22Rv1 (cell line): ENCODE measurements at regions not wholly inside any gene's neighbourhood (a gene's known extent, or its start where the extent isn't known, plus 50 kb on each side); places are given as distances from the start of the nearest gene placed in this dataset.

ENCODE experiments used
- ZFX ChIP-seq: fragments of 450-650 bp; IDR thresholded peaks from 2 replicates; pipeline ENCODE4 v1.6.1; 2017; ENCODE audit warnings: antibody characterized with exemption, borderline replicate concordance
- TF ChIP-seq, protein P1 (sequence below): fragments of 450-650 bp; IDR thresholded peaks from 2 replicates; pipeline ENCODE4 v1.5.1; 2017; ENCODE audit warnings: mild to moderate bottlenecking

DNA sequence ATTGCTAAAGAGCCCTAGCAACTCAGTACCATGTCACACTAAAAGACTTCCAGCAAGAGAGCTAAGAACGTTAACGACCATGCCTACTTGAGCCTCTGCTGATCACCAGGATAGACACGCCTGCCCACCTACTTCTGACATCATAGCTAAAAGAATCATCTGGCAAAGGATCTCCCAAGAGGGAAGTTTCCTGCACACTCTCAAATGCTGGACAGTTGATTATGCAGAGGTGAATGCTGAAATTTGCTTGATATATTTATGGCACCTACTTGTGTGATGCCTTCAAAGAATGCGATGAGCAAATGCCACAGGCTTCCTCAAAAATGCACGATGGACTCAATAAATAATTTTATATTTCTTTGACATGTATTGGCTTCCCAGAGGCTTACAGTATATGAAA is 113.6 kb downstream of the GALC start:
- TF ChIP-seq, protein P1, sequence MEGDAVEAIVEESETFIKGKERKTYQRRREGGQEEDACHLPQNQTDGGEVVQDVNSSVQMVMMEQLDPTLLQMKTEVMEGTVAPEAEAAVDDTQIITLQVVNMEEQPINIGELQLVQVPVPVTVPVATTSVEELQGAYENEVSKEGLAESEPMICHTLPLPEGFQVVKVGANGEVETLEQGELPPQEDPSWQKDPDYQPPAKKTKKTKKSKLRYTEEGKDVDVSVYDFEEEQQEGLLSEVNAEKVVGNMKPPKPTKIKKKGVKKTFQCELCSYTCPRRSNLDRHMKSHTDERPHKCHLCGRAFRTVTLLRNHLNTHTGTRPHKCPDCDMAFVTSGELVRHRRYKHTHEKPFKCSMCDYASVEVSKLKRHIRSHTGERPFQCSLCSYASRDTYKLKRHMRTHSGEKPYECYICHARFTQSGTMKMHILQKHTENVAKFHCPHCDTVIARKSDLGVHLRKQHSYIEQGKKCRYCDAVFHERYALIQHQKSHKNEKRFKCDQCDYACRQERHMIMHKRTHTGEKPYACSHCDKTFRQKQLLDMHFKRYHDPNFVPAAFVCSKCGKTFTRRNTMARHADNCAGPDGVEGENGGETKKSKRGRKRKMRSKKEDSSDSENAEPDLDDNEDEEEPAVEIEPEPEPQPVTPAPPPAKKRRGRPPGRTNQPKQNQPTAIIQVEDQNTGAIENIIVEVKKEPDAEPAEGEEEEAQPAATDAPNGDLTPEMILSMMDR, result no peak
- no peak for TF ChIP-seq ZFX
